ENCODE measurements at regions not wholly inside any gene's neighbourhood (a gene's known extent, or its start where the extent isn't known, plus 50 kb on each side); places are given as distances from the start of the nearest gene placed in this dataset.

DNA sequence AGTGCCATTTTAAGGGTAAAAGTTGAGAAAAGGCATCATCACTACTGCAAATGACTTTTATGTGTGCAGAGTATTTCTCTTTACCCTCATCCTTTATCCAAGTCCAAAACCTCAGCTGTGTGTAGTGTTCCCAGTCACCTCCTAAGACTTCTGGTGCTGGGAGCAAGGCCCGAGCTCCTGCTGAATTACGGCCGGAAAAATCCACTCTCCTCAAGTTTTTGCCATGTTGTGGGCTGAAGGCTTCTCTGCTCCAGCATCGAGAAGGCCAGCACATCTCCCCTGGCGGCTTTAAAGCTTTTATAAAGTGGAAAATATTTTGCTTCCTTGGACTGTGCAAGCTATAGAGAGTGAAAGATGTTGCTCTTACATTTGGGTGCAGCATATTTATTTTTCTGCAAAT is 153.2 kb upstream of the THBS2 start:
- SMC1A ChIA-PET (ENCODE audit: uncharacterized antibody, unreplicated experiment), result interaction anchor here (0.6 kb wide), 1 partner anchor 371 kb away, joined by 3 read pairs; no protein-coding TSS in a partner anchor
- Histone ChIP-seq H3K9ac (ENCODE audit: control insufficient read depth, insufficient read depth, low read length) (no peak overlapping the region), H2AFZ (ENCODE audit: control insufficient read depth, low read depth, low read length) (no peak overlapping the region), H3K79me2 (ENCODE audit: control insufficient read depth, insufficient read depth, low read length) (no peaks in the 10 kb centered on the region), H3K4me3 (no peak overlapping the region), H3K4me2 (ENCODE audit: control insufficient read depth, insufficient read depth) (no peak overlapping the region), H3K9me3 (replicated peaks; ENCODE audit: control insufficient read depth, insufficient read depth, low read length) (no peaks in the 10 kb centered on the region; the same call in 2 of the 3 replicates), H3K36me3 (ENCODE audit: control insufficient read depth in 2 of 2, insufficient read depth in 2 of 2, low read length in 1 of 2) (no peaks in the 10 kb centered on the region), H3K27ac (ENCODE audit: control insufficient read depth, insufficient read depth) (no peak overlapping the region), H3K4me1 (ENCODE audit: control insufficient read depth, insufficient read depth, low read length) (no peaks in the 10 kb centered on the region), H3K27me3 (replicated peaks in 1 of 2; ENCODE audit: control insufficient read depth in 2 of 2, insufficient read depth in 2 of 2, low read length in 1 of 2) (no peaks in the 10 kb centered on the region), H4K20me1 (ENCODE audit: control insufficient read depth, insufficient read depth) (no peaks in the 10 kb centered on the region)
- CTCF ChIA-PET, result no interaction called here
- RAD21 ChIA-PET (ENCODE audit: unreplicated experiment), result interaction anchor here (0.6 kb wide), 1 partner anchor 673 kb away, joined by 4 read pairs; no protein-coding TSS in a partner anchor
- no TSS peak for BruUV-seq (replicated peaks)
- DNase-seq (ENCODE audit: low read depth, low spot score) (no peak), FAIRE-seq (no peak), ATAC-seq (no peak)
- WGBS (ENCODE audit: insufficient coverage, insufficient replicate concordance, low lambda C conversion rate, missing lambda C conversion rate), result 58% methylated on average over 5 of the region's 5 CpGs
- intact Hi-C loops (cut with micrococcal nuclease; ENCODE audit: unreplicated experiment) (no loop called here), in situ Hi-C loops (cut with MboI) (no loop called here)
- TF ChIP-seq, protein P1, sequence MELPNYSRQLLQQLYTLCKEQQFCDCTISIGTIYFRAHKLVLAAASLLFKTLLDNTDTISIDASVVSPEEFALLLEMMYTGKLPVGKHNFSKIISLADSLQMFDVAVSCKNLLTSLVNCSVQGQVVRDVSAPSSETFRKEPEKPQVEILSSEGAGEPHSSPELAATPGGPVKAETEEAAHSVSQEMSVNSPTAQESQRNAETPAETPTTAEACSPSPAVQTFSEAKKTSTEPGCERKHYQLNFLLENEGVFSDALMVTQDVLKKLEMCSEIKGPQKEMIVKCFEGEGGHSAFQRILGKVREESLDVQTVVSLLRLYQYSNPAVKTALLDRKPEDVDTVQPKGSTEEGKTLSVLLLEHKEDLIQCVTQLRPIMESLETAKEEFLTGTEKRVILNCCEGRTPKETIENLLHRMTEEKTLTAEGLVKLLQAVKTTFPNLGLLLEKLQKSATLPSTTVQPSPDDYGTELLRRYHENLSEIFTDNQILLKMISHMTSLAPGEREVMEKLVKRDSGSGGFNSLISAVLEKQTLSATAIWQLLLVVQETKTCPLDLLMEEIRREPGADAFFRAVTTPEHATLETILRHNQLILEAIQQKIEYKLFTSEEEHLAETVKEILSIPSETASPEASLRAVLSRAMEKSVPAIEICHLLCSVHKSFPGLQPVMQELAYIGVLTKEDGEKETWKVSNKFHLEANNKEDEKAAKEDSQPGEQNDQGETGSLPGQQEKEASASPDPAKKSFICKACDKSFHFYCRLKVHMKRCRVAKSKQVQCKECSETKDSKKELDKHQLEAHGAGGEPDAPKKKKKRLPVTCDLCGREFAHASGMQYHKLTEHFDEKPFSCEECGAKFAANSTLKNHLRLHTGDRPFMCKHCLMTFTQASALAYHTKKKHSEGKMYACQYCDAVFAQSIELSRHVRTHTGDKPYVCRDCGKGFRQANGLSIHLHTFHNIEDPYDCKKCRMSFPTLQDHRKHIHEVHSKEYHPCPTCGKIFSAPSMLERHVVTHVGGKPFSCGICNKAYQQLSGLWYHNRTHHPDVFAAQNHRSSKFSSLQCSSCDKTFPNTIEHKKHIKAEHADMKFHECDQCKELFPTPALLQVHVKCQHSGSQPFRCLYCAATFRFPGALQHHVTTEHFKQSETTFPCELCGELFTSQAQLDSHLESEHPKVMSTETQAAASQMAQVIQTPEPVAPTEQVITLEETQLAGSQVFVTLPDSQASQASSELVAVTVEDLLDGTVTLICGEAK (IDR thresholded peaks at IDR 0.05; ENCODE audit: borderline replicate concordance), result no peak
- no peak for TF ChIP-seq POU2F2 (IDR thresholded peaks at IDR 0.05; ENCODE audit: borderline replicate concordance, low read depth, low read length)
- no peak for TF ChIP-seq ZNF217 (IDR thresholded peaks at IDR 0.05)
- no peak for TF ChIP-seq HDAC6 (IDR thresholded peaks at IDR 0.05; ENCODE audit: unreplicated experiment)
- no peak for TF ChIP-seq CBX3 (IDR thresholded peaks at IDR 0.05; ENCODE audit: borderline replicate concordance, low read depth)
- TF ChIP-seq ZNF622 (IDR thresholded peaks at IDR 0.05), result no peak
- no peak for TF ChIP-seq CHD1 (IDR thresholded peaks at IDR 0.05; ENCODE audit: low read depth, low read length)
- TF ChIP-seq, protein P2, sequence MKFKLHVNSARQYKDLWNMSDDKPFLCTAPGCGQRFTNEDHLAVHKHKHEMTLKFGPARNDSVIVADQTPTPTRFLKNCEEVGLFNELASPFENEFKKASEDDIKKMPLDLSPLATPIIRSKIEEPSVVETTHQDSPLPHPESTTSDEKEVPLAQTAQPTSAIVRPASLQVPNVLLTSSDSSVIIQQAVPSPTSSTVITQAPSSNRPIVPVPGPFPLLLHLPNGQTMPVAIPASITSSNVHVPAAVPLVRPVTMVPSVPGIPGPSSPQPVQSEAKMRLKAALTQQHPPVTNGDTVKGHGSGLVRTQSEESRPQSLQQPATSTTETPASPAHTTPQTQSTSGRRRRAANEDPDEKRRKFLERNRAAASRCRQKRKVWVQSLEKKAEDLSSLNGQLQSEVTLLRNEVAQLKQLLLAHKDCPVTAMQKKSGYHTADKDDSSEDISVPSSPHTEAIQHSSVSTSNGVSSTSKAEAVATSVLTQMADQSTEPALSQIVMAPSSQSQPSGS (IDR thresholded peaks at IDR 0.05; ENCODE audit: low read length), result no peak
- no peak for TF ChIP-seq HDAC2 (IDR thresholded peaks at IDR 0.05)
- TF ChIP-seq FOXM1 (IDR thresholded peaks at IDR 0.05; ENCODE audit: low read depth, low read length), result no peak
- no peak for TF ChIP-seq SMC3 (IDR thresholded peaks at IDR 0.05; ENCODE audit: borderline replicate concordance, low read length)
- no peak for TF ChIP-seq SMAD1 (IDR thresholded peaks at IDR 0.05; ENCODE audit: low read depth, partially characterized antibody)
- no peak for TF ChIP-seq KDM1A (IDR thresholded peaks at IDR 0.05; ENCODE audit: borderline replicate concordance)
- TF ChIP-seq SIX5 (IDR thresholded peaks at IDR 0.05; ENCODE audit: low read depth, low read length, severe bottlenecking), result no peak
- POLR2A ChIA-PET, result no interaction called here
